ENCODE measurements at regions not wholly inside any gene's neighbourhood (a gene's known extent, or its start where the extent isn't known, plus 50 kb on each side); places are given as distances from the start of the nearest gene placed in this dataset.

DNA sequence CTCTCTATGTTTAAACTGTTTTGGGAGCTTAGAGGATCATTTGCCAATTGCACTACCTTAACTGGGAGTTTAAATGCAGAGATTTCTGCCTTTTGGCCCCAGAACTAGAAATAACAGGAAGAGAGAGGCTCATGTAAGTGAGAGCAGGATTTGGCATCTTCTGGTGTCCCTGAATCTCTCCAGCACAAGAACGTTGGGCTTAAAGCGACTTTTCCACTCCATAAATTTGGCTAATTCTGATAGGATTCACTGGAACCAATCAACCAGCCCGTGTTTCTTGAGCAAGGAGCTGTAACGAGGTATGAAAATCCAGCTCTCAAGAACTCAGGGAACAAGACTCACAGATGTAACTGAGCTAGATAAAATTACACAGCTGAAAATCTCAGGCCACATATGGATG is 181.0 kb downstream of the C1D start:
- TF ChIP-seq, protein P1, sequence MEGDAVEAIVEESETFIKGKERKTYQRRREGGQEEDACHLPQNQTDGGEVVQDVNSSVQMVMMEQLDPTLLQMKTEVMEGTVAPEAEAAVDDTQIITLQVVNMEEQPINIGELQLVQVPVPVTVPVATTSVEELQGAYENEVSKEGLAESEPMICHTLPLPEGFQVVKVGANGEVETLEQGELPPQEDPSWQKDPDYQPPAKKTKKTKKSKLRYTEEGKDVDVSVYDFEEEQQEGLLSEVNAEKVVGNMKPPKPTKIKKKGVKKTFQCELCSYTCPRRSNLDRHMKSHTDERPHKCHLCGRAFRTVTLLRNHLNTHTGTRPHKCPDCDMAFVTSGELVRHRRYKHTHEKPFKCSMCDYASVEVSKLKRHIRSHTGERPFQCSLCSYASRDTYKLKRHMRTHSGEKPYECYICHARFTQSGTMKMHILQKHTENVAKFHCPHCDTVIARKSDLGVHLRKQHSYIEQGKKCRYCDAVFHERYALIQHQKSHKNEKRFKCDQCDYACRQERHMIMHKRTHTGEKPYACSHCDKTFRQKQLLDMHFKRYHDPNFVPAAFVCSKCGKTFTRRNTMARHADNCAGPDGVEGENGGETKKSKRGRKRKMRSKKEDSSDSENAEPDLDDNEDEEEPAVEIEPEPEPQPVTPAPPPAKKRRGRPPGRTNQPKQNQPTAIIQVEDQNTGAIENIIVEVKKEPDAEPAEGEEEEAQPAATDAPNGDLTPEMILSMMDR (conservative IDR thresholded peaks at IDR 0.05; ENCODE audit: low read depth, low read length) = no peak
- DNase-seq (ENCODE audit: low read depth) = no peak

DNA sequence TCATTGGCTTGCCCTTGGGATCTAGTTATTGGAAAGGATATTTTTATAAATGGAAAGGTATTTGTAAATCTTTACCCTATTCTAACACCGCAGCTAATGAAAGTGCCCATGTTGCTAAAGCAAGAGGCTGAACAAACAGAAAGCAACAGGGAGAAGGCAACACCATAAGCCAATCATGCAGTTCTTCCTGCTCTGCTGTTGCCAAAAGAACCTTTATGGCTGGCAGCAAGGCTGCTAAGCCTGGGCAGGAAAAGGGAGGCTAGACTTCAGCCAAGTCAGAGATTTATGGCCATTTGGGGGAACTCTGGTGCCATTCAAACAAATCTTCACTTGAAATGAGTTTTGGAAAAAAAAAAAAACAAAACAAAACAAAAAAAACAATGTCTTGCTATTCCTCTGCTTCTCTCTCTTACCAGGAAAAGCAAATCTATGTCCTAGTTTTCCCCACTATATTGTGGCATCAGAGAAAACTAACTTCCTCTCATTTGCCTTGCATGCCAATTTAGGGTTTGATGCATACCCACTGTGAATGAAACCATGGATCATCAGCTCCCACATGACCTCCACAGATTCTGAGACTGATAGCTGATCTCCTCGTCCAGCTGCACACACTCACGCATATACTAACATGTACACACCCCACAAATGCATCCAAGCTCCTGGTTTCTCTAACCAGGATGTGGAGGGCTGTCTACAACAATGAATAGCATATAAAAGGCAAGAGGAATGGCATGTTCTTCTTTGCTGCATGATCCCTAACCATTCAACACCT is 179.3 kb downstream of the C1D start:
- TF ChIP-seq, protein P1 (conservative IDR thresholded peaks at IDR 0.05; ENCODE audit: low read depth, low read length) = no peak
- no peak overlapping the region for H3K4me3 ChIP-seq (ENCODE audit: low read depth, low read length)
- DNase-seq (ENCODE audit: low read depth) = no peak

More for the DNA sequence above, 181.0 kb downstream of the C1D start:
- H3K4me3 ChIP-seq (ENCODE audit: low read depth, low read length) = no peak overlapping the region

DNA sequence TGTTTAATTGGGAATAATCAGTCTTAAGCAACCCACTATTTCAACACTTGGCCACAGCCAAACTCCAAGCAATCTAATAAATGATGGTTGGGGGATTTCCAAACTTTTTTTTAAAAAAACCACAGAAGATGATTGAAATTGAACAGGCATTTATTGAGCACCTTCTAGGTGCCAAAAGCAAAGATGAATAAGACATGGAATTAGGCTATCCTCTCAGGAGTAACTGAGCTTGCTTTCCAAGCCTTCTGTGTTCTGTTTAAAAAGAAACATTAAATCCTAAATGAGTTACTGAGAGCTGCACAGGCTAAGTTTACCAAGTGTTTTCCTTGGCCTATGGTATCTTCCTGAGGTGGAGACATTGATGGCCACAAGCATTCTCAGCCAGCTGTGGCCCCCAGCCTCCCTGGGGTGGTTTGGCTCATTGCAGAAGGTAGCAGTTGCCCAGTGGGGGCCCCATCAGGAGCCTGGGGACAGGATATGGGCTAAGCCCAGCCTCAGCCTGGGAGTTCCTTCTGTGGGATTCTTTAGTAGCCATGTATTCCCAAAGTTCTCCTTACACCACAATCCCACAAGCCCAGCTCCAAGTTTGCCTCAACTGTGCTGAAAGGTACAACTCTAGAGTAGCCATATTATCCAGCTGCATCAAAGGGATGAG is 174.3 kb downstream of the C1D start:
- H3K4me3 ChIP-seq (ENCODE audit: low read depth, low read length) = no peak overlapping the region
- TF ChIP-seq, protein P1 (conservative IDR thresholded peaks at IDR 0.05; ENCODE audit: low read depth, low read length) = no peak
- no peak for DNase-seq (ENCODE audit: low read depth)

DNA sequence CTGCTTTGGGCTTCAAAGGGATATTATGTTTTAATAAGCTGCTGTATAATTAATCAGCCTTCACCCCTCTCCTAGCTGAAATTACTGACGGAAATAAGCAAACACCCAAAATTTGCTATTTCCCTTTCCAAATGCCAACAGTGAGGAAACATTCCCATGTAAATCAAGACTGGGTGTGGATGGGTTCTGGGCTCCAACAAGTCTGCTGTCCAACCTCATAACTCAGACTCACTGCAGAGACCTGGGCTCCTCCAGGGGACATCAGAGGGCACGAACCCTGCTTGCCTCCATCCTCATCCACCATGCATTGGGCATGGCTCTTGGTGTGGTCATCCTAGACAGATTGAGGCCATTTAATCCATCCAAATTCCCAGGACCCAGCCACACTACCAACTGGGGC is 173.7 kb downstream of the C1D start:
- no peak overlapping the region for H3K4me3 ChIP-seq (ENCODE audit: low read depth, low read length)
- no peak for DNase-seq (ENCODE audit: low read depth)
- TF ChIP-seq, protein P1 (conservative IDR thresholded peaks at IDR 0.05; ENCODE audit: low read depth, low read length) = no peak

DNA sequence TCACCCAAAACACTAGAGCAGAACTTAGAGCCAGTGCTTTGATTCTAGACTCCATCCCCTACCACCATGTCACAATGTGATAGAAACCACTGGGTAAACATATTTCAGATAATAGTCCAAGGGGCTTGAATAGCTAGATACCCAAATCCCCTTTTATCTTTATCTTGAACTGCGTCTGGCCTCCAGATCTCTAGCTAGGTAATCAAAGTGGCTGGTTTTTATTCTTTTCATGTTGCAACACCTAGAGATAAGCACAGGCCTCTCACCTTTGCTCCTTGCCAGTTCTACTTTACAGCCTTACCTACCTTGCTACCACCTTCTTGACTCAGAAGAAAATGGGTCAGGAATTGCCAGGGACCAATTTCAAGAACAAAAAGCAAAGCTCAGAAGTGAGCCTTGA is 171.2 kb downstream of the C1D start:
- TF ChIP-seq, protein P1 (conservative IDR thresholded peaks at IDR 0.05; ENCODE audit: low read depth, low read length) = no peak
- no peak overlapping the region for H3K4me3 ChIP-seq (ENCODE audit: low read depth, low read length)
- no peak for DNase-seq (ENCODE audit: low read depth)

DNA sequence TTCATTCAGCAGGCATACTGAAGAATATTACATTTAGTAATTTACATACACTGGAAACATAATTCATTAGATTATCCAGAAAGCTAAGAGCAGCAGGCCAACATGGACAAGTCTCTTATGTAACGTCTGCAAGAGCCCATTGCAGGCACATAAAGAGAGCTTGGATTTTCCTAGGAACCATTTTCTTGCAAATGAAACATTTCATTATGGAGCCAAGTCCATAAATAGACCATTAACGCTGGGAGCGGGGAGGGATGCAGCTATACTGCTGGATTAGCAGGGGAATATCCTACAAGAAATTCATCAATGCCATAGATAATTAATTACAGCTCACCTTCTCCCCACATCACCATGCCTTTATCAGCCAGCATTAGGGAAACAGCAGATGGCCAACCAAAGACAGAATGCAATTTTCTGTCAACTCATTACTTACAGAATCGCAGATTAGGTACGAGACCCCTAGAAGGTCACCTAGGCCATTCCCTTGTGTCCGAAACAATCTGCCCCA is 170.4 kb downstream of the C1D start:
- H3K4me3 ChIP-seq (ENCODE audit: low read depth, low read length) = no peak overlapping the region
- TF ChIP-seq, protein P1 (conservative IDR thresholded peaks at IDR 0.05; ENCODE audit: low read depth, low read length) = no peak
- no peak for DNase-seq (ENCODE audit: low read depth)
